Anterior cingulate cortex (tissue), 58 donors: ENCODE measurements at regions not wholly inside any gene's neighbourhood (a gene's known extent, or its start where the extent isn't known, plus 50 kb on each side); places are given as distances from the start of the nearest gene placed in this dataset.

Experiments used
- DNase-seq, 58 donors: peaks; one replicate each; lab custom pipeline; 2025; lab: John Stamatoyannopoulos, UW

DNA sequence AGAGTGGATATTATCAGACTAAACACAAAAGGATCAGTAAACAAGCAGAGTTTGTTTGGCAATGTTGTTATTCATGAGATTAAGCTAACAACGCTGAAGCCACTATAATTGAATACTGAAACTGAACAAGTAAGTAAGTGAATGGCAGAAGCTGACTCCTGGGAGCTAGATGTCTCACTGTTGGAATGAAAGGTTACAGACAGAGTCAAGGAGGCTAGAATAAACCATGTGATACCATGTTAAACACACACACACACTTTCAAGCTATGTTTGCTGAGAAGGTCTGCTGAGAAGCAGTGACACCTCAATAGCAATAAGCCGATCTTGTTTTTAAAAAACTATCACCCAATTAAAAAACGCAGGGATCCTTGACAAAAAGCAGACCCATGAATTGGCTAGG is 1609.4 kb upstream of the MIR17HG start:
- DNase-seq: no peak

DNA sequence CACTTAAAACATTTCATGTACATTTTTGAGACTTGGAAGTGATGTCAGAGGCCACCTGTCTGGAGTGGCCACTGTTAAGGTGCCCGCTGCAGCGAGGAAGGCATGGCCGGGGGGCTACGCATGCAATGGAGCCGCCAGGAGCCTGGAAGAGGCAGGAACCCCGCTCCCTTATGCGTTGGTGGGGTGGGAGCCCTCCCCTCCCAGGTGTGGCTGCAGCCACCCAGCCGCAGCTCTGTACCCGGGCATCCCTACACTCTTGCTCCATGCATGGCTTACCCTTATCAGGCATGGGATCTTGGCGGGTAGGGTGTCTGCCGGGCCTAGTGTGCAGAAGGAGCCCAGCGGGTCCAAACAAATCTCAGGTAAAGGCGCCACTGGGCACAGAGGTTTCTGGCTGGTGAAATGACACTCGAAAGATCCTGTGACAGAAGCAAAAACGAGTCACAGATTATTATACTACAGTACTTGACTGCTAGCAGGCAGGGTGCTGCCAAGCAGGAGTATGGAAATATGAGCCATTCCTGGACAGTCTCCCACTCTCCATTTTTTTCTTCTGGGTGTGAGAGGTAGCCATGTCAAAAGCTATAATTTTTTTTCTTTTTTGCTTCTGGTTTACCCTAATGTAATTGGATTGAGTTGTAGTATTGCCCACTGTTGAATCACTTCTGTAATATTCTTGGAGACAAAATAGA is 1606.3 kb upstream of the MIR17HG start:
- DNase-seq: peak in 1 of 58 donors; percentile 1

DNA sequence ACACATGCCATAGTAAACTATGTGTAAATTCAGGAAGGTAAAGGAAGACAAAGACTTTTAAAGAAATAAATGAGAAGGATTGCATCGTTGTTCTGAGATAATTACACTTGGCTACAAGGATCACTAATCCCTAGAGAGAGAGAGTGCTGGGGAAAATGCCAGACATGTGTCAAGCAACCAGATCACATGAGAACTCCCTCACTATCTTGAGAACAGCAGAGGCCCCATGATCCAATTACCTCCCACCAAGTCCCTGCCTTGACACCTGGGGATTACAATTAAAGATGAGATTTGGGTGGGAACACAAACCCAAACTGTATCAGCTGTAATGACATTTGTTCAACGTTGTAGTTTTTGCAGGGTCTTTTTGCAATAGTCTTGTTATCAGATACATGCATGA is 1600.9 kb upstream of the MIR17HG start:
- no peak for DNase-seq

GRCh38 chr13:89748716-89749115 is 1598.8 kb upstream of the MIR17HG start:
- DNase-seq: no peak

DNA sequence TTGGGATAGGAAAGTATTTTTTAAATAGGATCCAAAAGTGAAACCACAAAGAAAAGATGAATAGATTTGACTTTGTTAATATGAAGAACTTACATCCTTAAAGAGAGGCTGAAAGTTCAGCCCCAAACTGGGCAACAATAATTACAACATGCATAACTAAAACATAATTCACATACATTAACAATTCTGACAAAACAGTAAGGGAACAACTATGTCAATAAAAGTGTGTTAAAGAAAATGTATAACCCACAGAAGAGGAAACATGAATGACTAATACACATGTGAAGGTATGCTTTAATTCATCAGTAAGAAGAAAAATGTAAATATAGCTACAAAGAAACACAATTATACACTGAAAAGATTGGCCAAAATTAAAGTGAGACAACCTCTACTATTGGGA is 1597.6 kb upstream of the MIR17HG start:
- DNase-seq: no peak

GRCh38 chr13:89750371-89750770 is 1597.1 kb upstream of the MIR17HG start:
- no peak for DNase-seq

- DNase-seq: no peak
Measured at GRCh38 chr13:89751432-89751930, 1596.0 kb upstream of the MIR17HG start.

DNA sequence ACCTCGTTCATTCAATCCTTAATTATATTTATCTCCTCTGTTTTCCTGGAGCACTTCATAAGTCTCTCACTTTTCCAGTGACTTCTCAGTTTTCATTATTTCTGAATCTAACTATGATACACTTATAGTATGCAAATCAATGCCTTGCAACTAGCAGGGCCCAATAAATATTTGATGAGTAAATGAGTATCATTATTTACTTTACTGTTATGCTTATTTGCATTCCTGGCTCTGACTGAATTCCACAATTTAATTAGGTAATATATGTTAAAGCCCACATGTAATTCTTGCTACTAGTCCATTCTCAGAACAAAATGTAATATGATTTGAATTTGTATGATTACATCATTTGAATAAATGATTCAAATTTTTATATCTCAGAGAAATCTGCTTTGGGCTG is 1595.1 kb upstream of the MIR17HG start:
- no peak for DNase-seq

- no peak for DNase-seq
Measured at GRCh38 chr13:89755729-89756492, 1591.6 kb upstream of the MIR17HG start.

- DNase-seq: no peak
Measured at GRCh38 chr13:89763005-89763404, 1584.5 kb upstream of the MIR17HG start.

DNA sequence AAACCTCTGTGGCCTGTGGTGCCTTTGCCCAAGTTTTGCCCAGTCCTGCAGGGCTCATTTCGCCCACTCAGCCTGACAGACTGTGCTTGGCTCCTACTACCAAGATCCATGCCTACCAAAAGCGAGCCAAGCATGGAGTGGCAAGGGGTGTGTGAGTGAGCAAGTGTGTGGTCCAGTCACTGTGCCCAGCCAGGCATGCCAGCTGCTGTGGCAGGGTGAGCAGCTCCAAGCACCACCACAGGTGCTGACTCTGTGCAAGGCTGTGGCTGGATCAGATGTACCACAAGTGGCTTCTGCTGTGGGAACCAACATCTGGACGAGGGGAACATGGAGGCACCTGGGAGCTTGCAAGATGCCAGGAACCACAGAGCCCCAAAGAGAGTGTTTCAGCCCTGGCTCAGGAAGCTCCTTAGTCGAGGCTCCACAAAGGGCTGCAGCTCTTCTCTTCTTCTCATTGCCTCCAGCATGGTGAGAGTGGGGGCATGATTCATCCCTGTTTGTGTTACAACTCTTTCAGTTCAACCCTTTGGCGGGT is 1564.2 kb upstream of the MIR17HG start:
- DNase-seq: no peak

DNA sequence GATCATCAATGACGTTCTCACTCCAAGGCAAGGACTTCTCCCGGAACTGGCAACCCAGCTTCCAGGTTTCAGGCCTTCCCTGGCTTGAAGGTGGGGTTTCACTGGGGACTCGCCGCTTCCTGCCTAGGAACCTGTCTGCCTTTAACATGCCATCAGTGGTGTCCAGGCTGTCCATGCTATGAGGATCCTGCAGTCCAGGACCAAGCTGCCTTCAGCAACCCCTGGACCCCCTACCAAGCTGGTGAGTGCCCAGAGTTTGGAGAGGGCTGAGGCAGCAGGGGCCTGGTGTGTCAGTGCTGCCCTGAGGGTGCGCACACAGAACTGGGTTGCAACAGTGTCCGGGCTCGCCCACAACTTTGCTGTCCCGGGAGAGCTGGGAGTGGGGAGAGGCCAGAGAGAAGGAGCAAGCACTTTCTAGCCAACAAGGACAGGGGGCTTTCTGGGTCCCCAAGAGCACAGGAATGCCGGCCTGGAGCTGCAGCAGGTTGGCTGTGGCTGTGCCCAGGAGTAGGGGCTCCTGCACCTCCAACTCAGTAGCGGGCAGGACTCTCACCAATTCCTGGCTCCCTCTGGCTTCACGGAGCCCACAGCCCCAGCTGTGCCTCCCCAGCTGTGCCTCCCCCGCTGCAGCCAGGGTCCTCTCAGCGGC is 1563.2 kb upstream of the MIR17HG start:
- no peak for DNase-seq

- DNase-seq: no peak
Measured at GRCh38 chr13:89786531-89786930, 1561.0 kb upstream of the MIR17HG start.

GRCh38 chr13:89790696-89791095 is 1556.8 kb upstream of the MIR17HG start:
- no peak for DNase-seq

GRCh38 chr13:89791971-89792630 is 1555.4 kb upstream of the MIR17HG start:
- no peak for DNase-seq

DNA sequence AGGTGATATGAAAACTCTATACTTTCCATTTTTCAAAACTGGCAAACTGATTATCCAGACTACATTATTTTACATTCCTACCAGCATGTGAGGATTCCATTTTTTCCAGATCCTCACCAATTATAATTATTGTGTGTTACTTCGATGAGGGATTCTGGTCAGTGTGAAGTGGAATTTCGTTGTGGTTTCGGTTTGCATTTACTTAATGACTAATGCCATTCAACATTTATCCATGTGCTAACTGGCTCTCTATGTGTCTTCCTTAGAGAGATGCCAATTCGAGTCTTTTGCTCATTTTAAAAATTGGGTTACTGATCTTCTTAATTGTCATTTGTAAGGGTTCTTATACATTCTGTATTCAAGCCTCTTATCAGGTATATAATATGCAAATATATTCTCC is 1551.3 kb upstream of the MIR17HG start:
- no peak for DNase-seq

GRCh38 chr13:89803839-89804238 is 1543.6 kb upstream of the MIR17HG start:
- DNase-seq: no peak

GRCh38 chr13:89806594-89806993 is 1540.9 kb upstream of the MIR17HG start:
- no peak for DNase-seq

DNA sequence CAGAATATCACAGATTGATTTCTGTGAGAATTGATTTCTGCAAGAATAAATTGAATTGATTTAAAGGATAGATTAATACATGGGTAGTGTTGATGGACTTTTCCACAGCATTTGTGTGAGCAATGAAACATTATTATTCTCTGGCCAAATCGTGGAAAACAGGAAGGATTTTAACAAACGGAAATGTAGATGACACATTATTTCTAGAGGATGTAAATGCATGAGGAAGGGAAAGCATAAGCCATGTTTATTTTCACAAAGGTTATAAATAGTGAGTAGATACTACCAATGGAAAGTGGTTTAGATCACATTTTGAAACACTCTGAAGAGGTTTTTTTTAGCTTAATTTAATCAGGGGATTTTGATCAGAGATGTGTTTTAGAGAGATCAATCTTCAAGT is 1534.6 kb upstream of the MIR17HG start:
- DNase-seq: no peak

GRCh38 chr13:89816404-89816803 is 1531.1 kb upstream of the MIR17HG start:
- DNase-seq: no peak

- no peak for DNase-seq
Measured at GRCh38 chr13:89822467-89822866, 1525.0 kb upstream of the MIR17HG start.
